ENCODE measurements at regions not wholly inside any gene's neighbourhood (a gene's known extent, or its start where the extent isn't known, plus 50 kb on each side); places are given as distances from the start of the nearest gene placed in this dataset.

DNA sequence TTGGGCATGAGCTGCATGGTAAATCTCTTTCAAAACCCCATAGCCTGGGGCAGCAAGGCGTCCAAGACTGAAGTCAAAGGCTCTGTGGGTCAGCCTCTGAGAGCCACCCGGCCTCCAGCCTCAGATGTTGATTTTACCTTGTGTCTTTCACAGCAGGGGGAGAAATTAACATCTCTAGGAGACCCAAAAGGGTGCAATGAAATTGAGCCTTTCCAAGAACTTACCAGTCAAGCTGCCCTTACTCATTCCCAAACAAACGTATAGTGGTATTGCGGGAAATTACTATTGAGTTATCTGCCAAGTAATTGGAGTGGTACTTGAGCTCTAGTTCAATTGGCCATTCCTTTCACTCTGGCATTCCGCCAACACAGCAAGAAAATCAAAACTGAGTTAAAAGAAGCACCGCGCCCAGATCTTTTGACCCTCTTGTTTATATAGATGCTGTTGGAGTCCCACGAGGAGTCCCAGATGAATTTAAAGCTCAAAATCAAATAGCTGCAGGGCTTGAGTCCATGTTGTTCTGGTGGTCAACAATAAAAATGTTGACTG lies 380.7 kb upstream of the SYT1 start:
- no peak for DNase-seq (ENCODE audit: low read depth in 4 of 4, low spot score in 3 of 4)

DNA sequence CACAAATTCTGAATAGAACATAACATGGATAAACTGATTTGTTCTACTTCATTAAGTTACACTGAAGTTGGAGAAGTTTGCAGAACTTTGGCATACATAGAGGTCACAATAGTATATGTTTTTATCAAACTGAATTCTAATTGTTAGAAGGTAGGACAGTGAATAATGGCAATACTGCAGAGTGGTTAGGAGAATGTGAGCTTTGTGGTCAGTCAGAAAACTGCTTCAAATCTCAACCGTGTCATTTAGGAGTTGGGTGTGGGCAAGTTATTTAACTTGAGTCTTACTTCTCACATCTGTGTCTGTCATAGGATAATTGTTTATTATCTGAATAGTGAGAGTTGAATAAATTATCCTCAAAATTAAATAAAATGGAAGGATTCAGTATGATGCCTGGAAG lies 374.6 kb upstream of the SYT1 start:
- DNase-seq (ENCODE audit: low read depth in 4 of 4, low spot score in 3 of 4): no peak

DNA sequence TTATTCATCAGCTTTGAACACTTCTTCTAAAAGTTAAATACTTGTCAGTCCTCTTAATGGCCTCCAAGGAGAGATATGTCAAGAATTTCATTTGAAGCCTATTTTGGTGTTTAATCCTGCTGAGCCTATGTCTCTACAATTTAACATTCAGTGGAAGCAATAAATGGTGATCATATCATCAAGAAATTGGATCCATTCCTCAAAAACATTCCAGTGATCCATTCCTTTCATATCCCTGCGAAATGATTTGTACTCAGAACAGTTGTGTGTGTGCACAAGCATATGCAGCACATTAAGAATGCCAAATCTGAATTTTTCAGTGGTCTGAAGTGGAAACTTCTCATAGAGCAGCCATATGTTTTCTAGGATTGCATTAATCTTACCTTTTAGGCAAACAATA lies 373.7 kb upstream of the SYT1 start:
- DNase-seq (ENCODE audit: low read depth in 4 of 4, low spot score in 3 of 4): no peak

DNA sequence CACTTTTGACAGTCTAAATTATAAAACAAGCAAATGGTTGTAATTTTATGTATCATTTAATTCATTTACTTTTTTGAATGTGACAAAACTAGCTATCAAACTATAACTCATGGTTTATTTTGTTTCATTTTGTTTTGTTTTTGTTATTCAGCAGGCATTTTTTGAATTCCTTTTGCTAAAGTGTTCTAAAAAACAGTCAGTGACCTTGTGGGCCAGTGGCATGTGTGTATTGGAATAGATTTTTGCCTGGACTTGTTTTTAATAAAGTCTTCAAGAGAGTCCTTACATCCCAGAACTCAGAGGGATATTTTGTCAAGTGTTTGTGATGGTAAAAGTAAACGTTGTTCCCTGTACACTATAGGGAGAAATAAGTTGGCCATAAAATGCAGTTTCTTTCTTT lies 369.7 kb upstream of the SYT1 start:
- no peak for DNase-seq (ENCODE audit: low read depth in 4 of 4, low spot score in 3 of 4)

- no peak for DNase-seq (ENCODE audit: low read depth in 4 of 4, low spot score in 3 of 4)
These were observed 362.7 kb upstream of the SYT1 start for GRCh38 chr12:78501825-78502224.

DNA sequence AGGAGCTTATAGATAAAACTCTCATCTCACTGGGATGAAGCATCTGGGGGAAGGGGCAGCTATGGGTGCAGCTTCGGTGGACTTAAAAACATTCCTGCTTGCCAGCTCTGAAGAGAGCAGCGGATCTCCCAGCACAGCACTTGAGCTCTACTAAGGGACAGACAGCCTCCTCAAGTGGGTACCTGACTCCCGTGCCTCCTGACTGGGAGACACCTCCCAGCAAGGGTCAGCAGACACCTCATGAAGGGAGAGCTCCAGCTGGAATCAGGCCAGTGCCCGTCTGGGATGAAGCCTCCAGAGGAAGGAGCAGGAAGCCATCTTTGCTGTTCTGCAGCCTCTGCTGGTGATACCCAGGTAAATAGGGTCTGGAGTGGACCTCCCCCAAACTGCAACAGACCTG lies 345.2 kb upstream of the SYT1 start:
- DNase-seq (ENCODE audit: low read depth in 4 of 4, low spot score in 3 of 4): no peak

- no peak for DNase-seq (ENCODE audit: low read depth in 4 of 4, low spot score in 3 of 4)
These were observed 334.3 kb upstream of the SYT1 start for GRCh38 chr12:78530100-78530765.

- DNase-seq (ENCODE audit: low read depth in 4 of 4, low spot score in 3 of 4): no peak
These were observed 332.6 kb upstream of the SYT1 start for GRCh38 chr12:78531831-78532458.

DNA sequence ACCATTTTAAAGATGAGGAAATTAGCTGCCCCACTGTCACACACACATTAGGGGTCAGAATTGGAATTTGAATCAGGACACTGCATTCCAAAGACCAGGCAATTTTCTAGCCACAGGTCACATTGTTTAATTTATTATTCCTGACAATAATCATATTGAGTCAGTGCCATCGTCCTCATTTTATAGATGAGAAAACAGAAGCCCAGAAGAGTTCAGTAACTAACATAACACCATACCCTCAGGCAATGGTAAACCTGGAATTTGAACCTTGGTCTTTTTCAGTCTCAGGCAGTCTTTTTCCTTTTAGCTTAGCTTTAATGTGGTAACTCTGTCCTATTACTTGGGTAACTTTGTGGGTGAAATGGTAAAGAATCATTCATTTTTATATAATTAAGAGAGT lies 330.3 kb upstream of the SYT1 start:
- no peak for DNase-seq (ENCODE audit: low read depth in 4 of 4, low spot score in 3 of 4)

DNA sequence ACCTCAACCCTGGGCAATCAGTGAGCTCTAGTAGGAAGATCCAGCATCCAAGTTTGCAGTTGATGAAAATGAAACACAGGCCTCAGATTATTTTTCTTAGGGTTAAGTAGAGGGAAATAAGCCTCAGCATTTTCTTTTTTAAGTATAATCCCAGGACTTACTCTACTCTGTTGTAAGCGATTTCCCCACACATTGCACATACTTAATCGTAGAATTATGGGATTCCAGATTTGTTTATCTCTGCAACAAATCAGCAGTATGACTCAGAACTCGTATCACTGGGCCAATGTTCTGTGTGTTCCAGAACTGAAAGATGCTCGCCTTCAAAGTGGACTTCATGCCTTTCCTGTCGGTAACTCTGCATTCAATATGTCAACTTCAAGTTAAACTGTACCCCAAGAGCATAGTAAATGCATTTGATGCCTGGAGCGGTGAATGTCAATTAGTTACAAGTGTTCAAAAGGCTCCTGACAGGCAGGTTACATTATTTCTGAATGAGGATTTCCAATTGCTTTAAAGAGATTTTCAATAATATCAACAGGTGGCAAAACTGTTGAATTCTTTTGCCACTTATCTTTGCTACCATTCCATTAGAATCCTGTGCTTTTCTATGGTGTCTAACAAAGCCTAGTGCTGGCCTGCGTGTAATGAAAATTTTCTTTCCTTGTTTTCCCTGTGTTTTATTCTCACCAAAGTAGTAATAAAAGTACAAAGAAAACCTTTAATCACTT lies 323.8 kb upstream of the SYT1 start:
- no peak for DNase-seq (ENCODE audit: low read depth in 4 of 4, low spot score in 3 of 4)

DNA sequence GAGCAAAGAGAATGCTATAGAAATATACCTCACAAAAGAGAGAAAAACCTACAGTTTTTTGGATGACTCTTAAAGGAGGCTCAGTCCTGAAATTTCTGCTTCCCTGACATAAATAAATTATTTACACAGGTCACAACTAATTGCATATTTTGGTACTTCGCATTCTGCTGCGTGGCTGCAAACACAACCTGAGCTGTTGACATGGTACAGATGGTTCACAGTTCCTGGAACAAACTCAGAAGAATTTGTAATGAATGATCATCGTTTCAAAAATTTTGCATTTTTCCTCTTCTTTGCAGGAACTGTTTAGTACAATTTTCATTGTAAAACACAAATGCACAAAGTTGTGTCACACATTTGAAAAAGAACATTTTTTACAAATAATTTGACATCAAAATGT lies 313.7 kb upstream of the SYT1 start:
- DNase-seq (ENCODE audit: low read depth in 4 of 4, low spot score in 3 of 4): no peak

DNA sequence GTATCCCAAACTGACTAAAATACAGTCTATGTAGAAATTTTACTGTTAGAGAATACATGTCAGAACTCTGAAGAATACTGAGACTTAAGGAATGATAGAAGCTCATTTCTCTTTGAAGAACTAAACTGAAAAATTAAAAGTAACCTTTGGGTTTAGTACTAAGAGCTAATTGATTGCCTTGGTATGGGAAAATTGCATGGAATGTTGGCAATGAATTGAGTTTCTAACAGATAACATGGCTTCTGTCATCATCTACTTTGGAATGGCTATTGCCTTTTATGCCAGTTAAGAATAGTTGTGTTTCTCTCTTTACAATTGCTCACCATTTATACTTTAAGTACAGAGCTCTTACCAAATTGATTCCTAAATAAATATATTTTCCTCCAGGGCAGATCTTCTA lies 308.8 kb upstream of the SYT1 start:
- no peak for DNase-seq (ENCODE audit: low read depth in 4 of 4, low spot score in 3 of 4)

- no peak for DNase-seq (ENCODE audit: low read depth in 4 of 4, low spot score in 3 of 4)
These were observed 307.9 kb upstream of the SYT1 start for GRCh38 chr12:78556651-78557050.

- no peak for DNase-seq (ENCODE audit: low read depth in 4 of 4, low spot score in 3 of 4)
These were observed 305.2 kb upstream of the SYT1 start for GRCh38 chr12:78559416-78559815.

- DNase-seq (ENCODE audit: low read depth in 4 of 4, low spot score in 3 of 4): no peak
These were observed 304.7 kb upstream of the SYT1 start for GRCh38 chr12:78559886-78560285.

GRCh38 chr12:78560633-78561032 lies 303.9 kb upstream of the SYT1 start:
- no peak for DNase-seq (ENCODE audit: low read depth in 4 of 4, low spot score in 3 of 4)

DNA sequence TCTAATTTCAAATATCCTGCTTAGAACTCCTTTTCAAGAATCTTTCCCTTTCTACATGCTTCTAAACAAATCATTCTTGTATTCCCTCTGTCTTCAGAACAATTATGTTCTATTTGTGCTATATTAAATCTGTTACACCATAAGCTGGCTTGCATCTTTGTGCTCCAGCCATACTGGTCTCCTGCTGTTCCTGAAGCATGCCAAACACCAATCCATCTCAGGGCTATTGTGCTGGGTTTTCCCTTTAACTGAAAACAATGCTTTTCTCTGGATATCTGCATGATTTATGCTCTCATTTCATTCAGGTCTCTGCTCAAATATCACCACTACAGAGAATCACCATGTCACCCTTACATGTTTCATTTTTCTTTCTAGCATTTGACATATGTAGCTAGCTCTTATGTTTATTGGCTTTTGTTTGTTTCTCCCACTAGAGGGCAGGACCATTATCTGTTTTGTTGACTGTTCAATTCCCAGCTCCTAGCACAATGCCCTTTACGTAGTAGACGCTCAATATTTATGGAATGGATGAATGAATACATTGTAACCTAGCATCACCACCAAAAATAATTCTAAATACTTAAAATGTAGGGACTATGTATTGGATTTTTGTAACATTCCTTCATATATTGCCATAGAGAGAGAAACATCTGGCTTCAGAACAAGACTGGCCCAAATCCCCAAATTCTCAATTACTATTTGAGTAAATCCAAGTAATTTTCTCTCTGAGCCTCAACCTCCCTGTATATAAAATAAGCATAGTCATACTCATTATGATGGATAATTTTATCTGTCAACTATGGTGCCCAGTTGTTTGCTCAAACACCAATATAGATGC lies 302.0 kb upstream of the SYT1 start:
- DNase-seq (ENCODE audit: low read depth in 4 of 4, low spot score in 3 of 4): no peak

- no peak for DNase-seq (ENCODE audit: low read depth in 4 of 4, low spot score in 3 of 4)
These were observed 300.7 kb upstream of the SYT1 start for GRCh38 chr12:78563826-78564225.

GRCh38 chr12:78566456-78566855 lies 298.1 kb upstream of the SYT1 start:
- no peak for DNase-seq (ENCODE audit: low read depth in 4 of 4, low spot score in 3 of 4)

GRCh38 chr12:78568321-78569020 lies 296.1 kb upstream of the SYT1 start:
- DNase-seq (ENCODE audit: low read depth in 4 of 4, low spot score in 3 of 4): no peak
